PC-3 (cell line): ENCODE measurements at regions not wholly inside any gene's neighbourhood (a gene's known extent, or its start where the extent isn't known, plus 50 kb on each side); places are given as distances from the start of the nearest gene placed in this dataset.

Experiments
- ATAC-seq: fragments of 200-7000 bp; cut with Tn5 transposase; 2 replicates; pipeline ENCODE4 v1.9.1; 2020; ENCODE audit warnings: mild to moderate bottlenecking, moderate library complexity
- BruUV-seq: library from RNA; stranded (reverse); fragments of 400-500 nt; replicated peaks from 2 replicates; lab custom pipeline; 2021; lab: Mats Ljungman, UMichigan
- CTCF ChIA-PET: fragments of 300-600 bp; sonication (Branson Sonifier 250); formaldehyde crosslinking; loops from one replicate; lab custom pipeline; 2022; ENCODE audit warnings: antibody characterized with exemption; lab: Charles Lee
- POLR2A ChIA-PET: fragments of 300-600 bp; sonication (Branson Sonifier 250); formaldehyde crosslinking; loops from one replicate; lab custom pipeline; 2022; ENCODE audit warnings: antibody characterized with exemption; ENCODE audit not compliant: unreplicated experiment; lab: Charles Lee
- DNase-seq: peaks from one replicate; pipeline ENCODE4 v3.0.0-alpha.2; 2015
- H2AFZ ChIP-seq: fragments of 300-600 bp; sonication (generic); 2 replicates; pipeline ENCODE4 v1.6.0; 2016; ENCODE audit warnings: antibody characterized with exemption, low read length
- H3F3A ChIP-seq: fragments of 300-600 bp; sonication (generic); one replicate; pipeline ENCODE4 v1.6.0; 2017; ENCODE audit warnings: antibody characterized with exemption, low read length, control low read depth, mild to moderate bottlenecking; ENCODE audit not compliant: unreplicated experiment
- H3K27ac ChIP-seq: fragments of 300-600 bp; sonication (generic); 2 replicates; pipeline ENCODE4 v1.5.1; 2016; ENCODE audit warnings: mild to moderate bottlenecking, low read length
- H3K27me3 ChIP-seq: fragments of 300-600 bp; sonication (generic); 2 replicates; pipeline ENCODE4 v1.6.1; 2016; ENCODE audit warnings: low read length, mixed read lengths
- H3K36me3 ChIP-seq: fragments of 300-600 bp; sonication (generic); 2 replicates; pipeline ENCODE4 v1.6.1; 2016; ENCODE audit warnings: low read depth, mixed run types, low read length, mixed read lengths
- H3K4me1 ChIP-seq: fragments of 300-600 bp; sonication (generic); 2 replicates; pipeline ENCODE4 v1.5.1; 2016; ENCODE audit warnings: low read length; ENCODE audit not compliant: insufficient read depth
- H3K4me2 ChIP-seq: fragments of 300-600 bp; sonication (generic); 2 replicates; pipeline ENCODE4 v1.6.0; 2016; ENCODE audit warnings: low read length
- H3K4me3 ChIP-seq: fragments of 300-600 bp; sonication (generic); 2 replicates; pipeline ENCODE4 v1.5.1; 2016; ENCODE audit warnings: mild to moderate bottlenecking, low read length, mixed read lengths
- H3K79me2 ChIP-seq: fragments of 300-600 bp; sonication (generic); 2 replicates; pipeline ENCODE4 v1.6.1; 2017; ENCODE audit warnings: low read length, mixed read lengths
- H3K9ac ChIP-seq: fragments of 300-600 bp; sonication (generic); 2 replicates; pipeline ENCODE4 v1.6.0; 2016; ENCODE audit warnings: mild to moderate bottlenecking, low read length
- H3K9me2 ChIP-seq: fragments of 300-600 bp; sonication (generic); replicated peaks from 2 replicates; pipeline ENCODE4 v1.6.1; 2016; ENCODE audit warnings: mixed run types, low read length, mixed read lengths
- H3K9me3 ChIP-seq: fragments of 300-600 bp; sonication (generic); 2 replicates; pipeline ENCODE4 v1.6.1; 2016; ENCODE audit warnings: low read length, mixed read lengths
- H4K20me1 ChIP-seq: fragments of 300-600 bp; sonication (generic); 2 replicates; pipeline ENCODE4 v1.6.1; 2016; ENCODE audit warnings: low read length, mixed read lengths
- EZH2 ChIP-seq: fragments of 300-600 bp; sonication (generic); IDR thresholded peaks from one replicate; pipeline ENCODE4 v1.6.1; 2017; ENCODE audit warnings: antibody characterized with exemption, mild to moderate bottlenecking, low read length; ENCODE audit not compliant: unreplicated experiment
- EZH2phosphoT487 ChIP-seq: fragments of 300-600 bp; sonication (generic); IDR thresholded peaks from 2 replicates; pipeline ENCODE4 v1.6.1; 2018; ENCODE audit warnings: mild to moderate bottlenecking, antibody characterized with exemption, low read length, borderline replicate concordance
- intact Hi-C: fragments of 100-400 bp; cut with micrococcal nuclease; formaldehyde crosslinking; loops from 2 replicates; pipeline ENCODE4 v1.9.0; 2023
- TF ChIP-seq, protein P1 (sequence below): fragments of 300-600 bp; sonication (generic); conservative IDR thresholded peaks from 2 replicates; pipeline ENCODE4 v1.5.1; 2017; ENCODE audit warnings: antibody characterized with exemption, low read depth, mild to moderate bottlenecking, low read length

DNA sequence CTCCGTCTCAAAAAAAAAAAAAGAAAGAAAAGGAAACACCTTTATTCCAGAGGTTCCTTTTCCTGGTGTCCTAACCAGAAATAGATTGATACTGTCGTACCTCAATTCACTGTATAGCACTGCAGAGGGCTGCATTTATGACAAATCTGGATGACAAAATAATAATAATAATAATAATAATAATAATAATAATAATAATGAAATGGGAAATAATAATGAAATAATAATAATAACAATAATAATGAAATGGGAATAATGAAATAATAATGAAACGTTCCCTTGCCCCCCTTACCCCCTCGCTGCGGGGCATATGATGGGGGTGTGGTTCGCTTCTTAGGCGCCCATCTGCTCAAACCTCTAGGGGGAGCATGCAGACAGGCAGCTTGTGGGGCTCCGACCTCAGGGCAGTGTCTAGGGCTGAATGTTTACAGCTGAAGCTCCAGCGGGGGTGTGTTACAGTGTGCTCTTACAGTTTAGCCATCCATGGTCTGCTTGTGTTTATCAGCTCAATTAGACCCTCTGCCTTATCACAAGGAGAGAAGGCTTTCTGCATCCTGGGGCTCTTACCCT is 1088.3 kb upstream of the SEL1L start:
- Histone ChIP-seq H3F3A (no peaks in the 10 kb centered on the region), H4K20me1 (no peaks in the 10 kb centered on the region), H3K27me3 (no peaks in the 10 kb centered on the region), H3K36me3 (no peaks in the 10 kb centered on the region), H3K9me3 (peaks cover 6% of the 10 kb centered on the region; the same call in 1 of the 2 replicates), H3K79me2 (no peaks in the 10 kb centered on the region), H2AFZ (no peak overlapping the region), H3K4me1 (no peaks in the 10 kb centered on the region), H3K4me3 (no peak overlapping the region), H3K9me2 (no peaks in the 10 kb centered on the region), H3K27ac (no peak overlapping the region), H3K4me2 (no peak overlapping the region), H3K9ac (no peak overlapping the region)
- ATAC-seq (no peak), DNase-seq (no peak)
- TF ChIP-seq, protein P1, sequence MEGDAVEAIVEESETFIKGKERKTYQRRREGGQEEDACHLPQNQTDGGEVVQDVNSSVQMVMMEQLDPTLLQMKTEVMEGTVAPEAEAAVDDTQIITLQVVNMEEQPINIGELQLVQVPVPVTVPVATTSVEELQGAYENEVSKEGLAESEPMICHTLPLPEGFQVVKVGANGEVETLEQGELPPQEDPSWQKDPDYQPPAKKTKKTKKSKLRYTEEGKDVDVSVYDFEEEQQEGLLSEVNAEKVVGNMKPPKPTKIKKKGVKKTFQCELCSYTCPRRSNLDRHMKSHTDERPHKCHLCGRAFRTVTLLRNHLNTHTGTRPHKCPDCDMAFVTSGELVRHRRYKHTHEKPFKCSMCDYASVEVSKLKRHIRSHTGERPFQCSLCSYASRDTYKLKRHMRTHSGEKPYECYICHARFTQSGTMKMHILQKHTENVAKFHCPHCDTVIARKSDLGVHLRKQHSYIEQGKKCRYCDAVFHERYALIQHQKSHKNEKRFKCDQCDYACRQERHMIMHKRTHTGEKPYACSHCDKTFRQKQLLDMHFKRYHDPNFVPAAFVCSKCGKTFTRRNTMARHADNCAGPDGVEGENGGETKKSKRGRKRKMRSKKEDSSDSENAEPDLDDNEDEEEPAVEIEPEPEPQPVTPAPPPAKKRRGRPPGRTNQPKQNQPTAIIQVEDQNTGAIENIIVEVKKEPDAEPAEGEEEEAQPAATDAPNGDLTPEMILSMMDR: no peak
- TF ChIP-seq EZH2phosphoT487: no peak
- ChIA-PET CTCF (no interaction called here), POLR2A (no interaction called here)
- intact Hi-C loops: no loop called here
- BruUV-seq: no TSS peak

DNA sequence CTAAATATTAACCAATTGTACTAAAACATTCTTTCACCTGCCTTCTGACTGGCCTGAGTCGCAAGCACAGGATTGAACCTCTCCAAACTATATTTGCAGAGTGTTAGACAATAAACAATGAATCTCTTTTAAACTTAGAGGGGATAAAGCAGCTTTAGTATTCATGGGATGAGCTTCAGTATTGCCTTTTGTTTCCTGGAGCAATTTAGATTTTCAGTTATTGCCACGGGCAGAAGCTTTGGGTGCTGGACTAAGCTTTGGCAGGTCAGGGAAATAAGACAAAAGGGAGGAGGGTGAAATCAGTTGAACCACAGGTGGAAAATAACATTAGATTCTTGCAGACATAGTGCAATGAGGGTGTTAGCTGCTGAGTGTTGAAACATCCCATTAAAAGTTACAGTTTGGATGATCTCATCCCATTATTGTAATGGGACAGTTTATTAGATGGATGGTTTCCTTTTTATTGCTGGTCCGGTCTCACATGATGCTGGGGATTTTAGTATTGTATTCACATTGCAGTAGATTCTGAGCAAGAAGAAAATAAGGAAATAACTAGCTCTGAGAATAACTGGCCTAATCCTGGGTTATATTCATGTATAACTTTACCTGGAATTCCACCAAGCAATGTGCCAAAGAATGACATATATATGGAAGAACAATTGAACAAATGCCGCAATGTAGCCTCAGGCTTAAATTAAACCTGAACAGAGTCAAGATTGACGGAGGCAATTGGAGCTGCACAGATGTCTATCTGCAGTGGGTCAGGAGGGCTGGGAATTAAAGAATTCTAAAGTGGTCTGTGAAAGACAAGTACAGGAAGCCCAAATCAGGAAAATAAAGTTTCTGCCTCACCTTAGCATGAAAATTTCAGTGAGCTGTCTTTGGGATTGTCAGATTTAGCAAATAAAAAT is 1092.8 kb upstream of the SEL1L start:
- ChIA-PET POLR2A (no interaction called here), CTCF (no interaction called here)
- H3K4me2 ChIP-seq: no peak overlapping the region
- H4K20me1 ChIP-seq: no peaks in the 10 kb centered on the region
- H3K27me3 ChIP-seq: no peaks in the 10 kb centered on the region
- no TSS peak for BruUV-seq
- H3K27ac ChIP-seq: no peak overlapping the region
- no peaks in the 10 kb centered on the region for H3K79me2 ChIP-seq
- H3K4me1 ChIP-seq: no peaks in the 10 kb centered on the region
- H3K9me2 ChIP-seq: no peaks in the 10 kb centered on the region
- no peaks in the 10 kb centered on the region for H3F3A ChIP-seq
- ATAC-seq: no peak
- H3K9ac ChIP-seq: no peak overlapping the region
- H2AFZ ChIP-seq: no peak overlapping the region
- no peak overlapping the region for H3K4me3 ChIP-seq
- no peak for DNase-seq
- H3K36me3 ChIP-seq: no peaks in the 10 kb centered on the region
- H3K9me3 ChIP-seq: peaks cover 20% of the 10 kb centered on the region; the same call in 1 of the 2 replicates
- TF ChIP-seq EZH2phosphoT487 (no peak), EZH2 (no peak)
- TF ChIP-seq, protein P1: no peak
- intact Hi-C loops: no loop called here

DNA sequence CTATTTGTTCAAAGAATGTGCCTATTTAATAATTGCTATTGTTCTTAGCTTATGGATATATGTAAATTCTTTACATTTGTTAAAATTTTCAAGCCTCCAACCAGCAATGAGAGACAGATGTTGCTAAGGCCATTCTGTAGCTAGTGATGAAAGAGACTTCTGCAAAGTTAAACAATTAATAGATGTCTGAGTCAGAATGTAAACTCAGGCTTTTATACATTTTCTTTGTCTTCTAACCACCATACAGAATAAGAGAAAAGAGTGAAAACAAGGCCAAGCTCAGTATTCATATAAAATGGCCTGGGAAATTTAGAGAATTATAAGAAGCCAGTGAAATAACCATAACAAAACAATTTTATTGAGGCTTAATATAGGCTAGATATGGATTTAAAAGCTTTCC is 1102.3 kb upstream of the SEL1L start:
- TF ChIP-seq EZH2: no peak
- no peak for TF ChIP-seq EZH2phosphoT487
- TF ChIP-seq, protein P1: no peak
- no peaks in the 10 kb centered on the region for H3K9me2 ChIP-seq
- peaks cover 29% of the 10 kb centered on the region; the same call in 1 of the 2 replicates for H3K9me3 ChIP-seq
- no peaks in the 10 kb centered on the region for H4K20me1 ChIP-seq
- ChIA-PET POLR2A (no interaction called here), CTCF (no interaction called here)
- no peak overlapping the region for H3K4me3 ChIP-seq
- H3K27me3 ChIP-seq: no peaks in the 10 kb centered on the region
- no peak overlapping the region for H3K27ac ChIP-seq
- no peak for ATAC-seq
- no peaks in the 10 kb centered on the region for H3K36me3 ChIP-seq
- intact Hi-C loops: no loop called here
- H3K4me2 ChIP-seq: no peak overlapping the region
- H3K79me2 ChIP-seq: no peaks in the 10 kb centered on the region
- DNase-seq: no peak
- H3F3A ChIP-seq: no peaks in the 10 kb centered on the region
- no peaks in the 10 kb centered on the region for H3K4me1 ChIP-seq
- BruUV-seq: no TSS peak
- no peak overlapping the region for H3K9ac ChIP-seq
- H2AFZ ChIP-seq: no peak overlapping the region
